PC-9 (cell line): ENCODE measurements at regions not wholly inside any gene's neighbourhood (a gene's known extent, or its start where the extent isn't known, plus 50 kb on each side); places are given as distances from the start of the nearest gene placed in this dataset.

Source experiments
- CTCF ChIP-seq: fragments of 200-600 bp; sonication (generic); conservative IDR thresholded peaks from 2 replicates; pipeline ENCODE4 v1.6.1; 2017; ENCODE audit warnings: mixed run types, antibody characterized with exemption, mild to moderate bottlenecking, moderate library complexity
- EZH2 ChIP-seq: fragments of 200-600 bp; sonication (generic); IDR thresholded peaks from 2 replicates; pipeline ENCODE4 v1.8.0; 2017; ENCODE audit warnings: antibody characterized with exemption, low read depth

DNA sequence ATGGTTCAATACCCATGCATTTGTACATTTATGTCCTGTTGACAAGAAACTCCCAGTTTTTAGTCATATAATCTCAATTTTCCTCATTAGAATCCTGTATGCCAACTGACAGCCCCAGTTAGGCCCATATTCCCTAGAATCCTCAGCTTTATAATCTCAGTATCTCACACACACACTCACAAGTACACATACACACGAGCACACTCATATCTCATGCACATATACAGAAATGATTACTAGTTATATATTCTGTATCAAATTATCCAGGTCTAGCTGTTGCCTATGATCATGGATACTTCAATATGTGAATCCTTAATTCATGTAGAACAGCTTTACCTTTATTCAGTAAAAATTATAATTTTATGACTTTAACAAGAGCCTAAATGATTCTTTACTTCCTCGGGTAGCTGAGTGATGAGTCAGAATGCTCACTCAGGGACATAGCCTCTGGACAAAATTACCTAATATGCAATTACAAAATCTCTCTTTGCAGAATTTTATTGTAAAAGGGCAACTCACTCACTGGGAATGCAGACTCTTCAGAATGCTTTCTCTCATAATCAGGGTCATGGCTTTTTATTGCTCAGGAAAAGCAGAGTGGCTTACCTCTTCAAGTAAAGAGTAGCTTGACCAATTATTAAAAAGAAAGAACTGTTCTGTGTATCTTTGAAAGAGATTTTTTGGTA, 193.6 kb upstream of the PIK3C3 start:
- TF ChIP-seq CTCF (no peak), EZH2 (no peak)
